Prostate gland (tissue), 2 donors: ENCODE measurements at regions not wholly inside any gene's neighbourhood (a gene's known extent, or its start where the extent isn't known, plus 50 kb on each side); places are given as distances from the start of the nearest gene placed in this dataset.

Experiments
- CTCF ChIP-seq, 4 experiments: fragments of 200-600 bp in 2 of 4; fragments of 450-650 bp in 2 of 4; sonication (generic) in 2 of 4; IDR thresholded peaks; 1 replicate in 3 of 4; 2 replicates in 1 of 4; pipeline ENCODE4 v1.5.1; 2016 to 2019; ENCODE audit warnings: antibody characterized with exemption in 4 of 4, mild to moderate bottlenecking in 2 of 4, moderate library complexity in 2 of 4
- POLR2AphosphoS5 ChIP-seq: sonication (generic); formaldehyde crosslinking; IDR thresholded peaks from one replicate; pipeline ENCODE4 v1.6.1; 2017; ENCODE audit warnings: antibody characterized with exemption

- TF ChIP-seq CTCF (IDR thresholded peaks at IDR 0.05) (no peak), POLR2AphosphoS5 (no peak)
These were observed 72.9 kb downstream of the C9orf50 start for GRCh38 chr9:129547869-129548570.
